ENCODE measurements at regions not wholly inside any gene's neighbourhood (a gene's known extent, or its start where the extent isn't known, plus 50 kb on each side); places are given as distances from the start of the nearest gene placed in this dataset.
"Not testable (repeated sequence)": the region's sequence is repeated elsewhere in the genome, so short reads cannot be mapped to it uniquely, and the experiment has no call there.

GRCh38 chr10:124241510-124241909 is 148.1 kb upstream of the CHST15 start:
- not testable (repeated sequence) for DNase-seq

- no peak for DNase-seq
Observed at GRCh38 chr10:124240839-124241291, 147.5 kb upstream of the CHST15 start.

DNA sequence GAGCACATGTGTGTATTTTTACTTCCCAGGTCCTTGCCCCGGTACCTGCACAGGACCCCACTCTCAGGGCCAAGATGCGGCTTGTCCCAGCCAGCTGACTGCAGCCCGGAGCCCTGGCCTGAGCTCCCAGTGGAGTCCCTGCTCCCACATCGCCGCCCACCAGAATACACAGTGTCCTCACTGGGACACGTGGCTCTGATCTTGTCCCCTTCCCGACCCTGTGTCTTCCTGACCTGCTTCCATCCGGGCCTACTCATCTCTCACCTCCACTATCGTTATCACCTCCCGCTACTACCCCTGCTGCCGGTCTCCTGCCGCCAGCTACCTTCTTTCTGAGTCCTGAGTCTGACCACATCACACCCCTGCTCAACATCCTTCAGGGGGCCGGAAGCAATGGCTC is 146.3 kb upstream of the CHST15 start:
- no peak for DNase-seq

- no peak for DNase-seq
Observed at GRCh38 chr10:124239134-124239533, 145.7 kb upstream of the CHST15 start.

GRCh38 chr10:124238367-124238766 is 145.0 kb upstream of the CHST15 start:
- no peak for DNase-seq

DNA sequence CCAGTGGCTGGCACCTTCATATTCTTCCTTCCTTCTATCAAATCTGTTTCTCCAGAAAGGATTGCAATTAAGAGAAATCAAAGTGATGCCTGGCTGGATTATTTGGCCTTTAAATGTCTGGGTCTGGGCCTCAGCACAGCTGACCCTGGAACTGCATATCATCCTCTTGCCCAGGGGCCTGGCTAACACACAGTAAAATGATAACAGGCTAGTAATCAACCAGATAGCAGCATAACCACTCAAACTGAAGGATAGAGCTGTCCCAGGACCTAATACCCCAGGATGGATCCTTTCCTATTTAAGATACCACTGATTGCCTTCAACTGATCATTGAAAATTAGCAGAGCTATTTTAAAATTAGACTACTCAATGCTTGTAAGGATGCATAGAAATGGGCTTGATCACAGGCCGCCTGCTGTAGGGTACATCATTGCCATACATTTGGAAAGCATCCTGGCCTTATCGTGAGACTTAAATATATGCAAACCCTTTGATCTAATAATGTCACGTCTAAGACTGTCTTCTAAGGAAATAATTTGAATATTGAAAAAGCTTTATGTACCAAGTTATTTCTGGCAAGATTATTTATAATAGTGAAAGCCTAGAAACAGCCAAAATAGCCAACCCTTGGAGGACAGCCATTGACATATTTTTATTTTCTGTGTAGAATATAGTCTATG is 144.0 kb upstream of the CHST15 start:
- no peak for DNase-seq

DNA sequence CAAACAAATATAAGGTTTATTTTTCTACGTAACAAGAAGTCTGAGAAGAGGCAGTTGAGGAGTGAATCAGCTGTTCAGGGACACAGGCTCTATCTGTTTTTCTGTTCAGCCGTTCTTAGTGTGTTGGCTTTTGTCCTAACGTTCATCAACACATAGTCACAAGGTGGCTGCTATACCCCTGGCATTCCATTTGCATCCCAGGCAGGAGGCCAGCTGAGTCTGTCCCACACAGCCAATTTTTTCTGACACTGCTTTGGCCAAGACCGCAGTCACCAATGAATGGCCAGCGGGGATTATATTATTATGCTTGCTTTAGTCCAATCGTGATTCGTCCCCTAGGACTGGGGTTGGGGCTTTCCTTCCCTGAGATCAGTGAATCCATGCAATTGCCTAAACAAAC is 143.4 kb upstream of the CHST15 start:
- DNase-seq: no peak

DNA sequence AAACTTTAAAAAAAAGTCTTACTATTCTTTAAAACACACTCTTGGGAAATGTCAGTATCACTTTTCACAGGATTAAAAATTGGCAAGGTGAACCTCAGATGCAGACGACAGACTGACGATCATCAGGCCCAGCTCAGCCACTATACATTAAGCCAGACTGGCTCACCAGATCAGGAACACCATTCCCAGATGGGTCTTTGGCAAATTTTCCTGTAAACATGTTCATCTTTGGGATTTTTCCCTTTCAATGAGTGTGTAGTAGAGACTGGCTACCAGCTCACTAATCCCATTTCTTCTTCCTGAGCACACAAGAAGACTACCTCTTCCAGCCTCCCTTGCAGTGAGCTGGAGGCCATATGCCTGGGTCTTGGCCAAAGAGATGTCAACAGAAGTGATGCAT is 142.7 kb upstream of the CHST15 start:
- no peak for DNase-seq

- DNase-seq: no peak
Observed at GRCh38 chr10:124235232-124235631, 141.8 kb upstream of the CHST15 start.

DNA sequence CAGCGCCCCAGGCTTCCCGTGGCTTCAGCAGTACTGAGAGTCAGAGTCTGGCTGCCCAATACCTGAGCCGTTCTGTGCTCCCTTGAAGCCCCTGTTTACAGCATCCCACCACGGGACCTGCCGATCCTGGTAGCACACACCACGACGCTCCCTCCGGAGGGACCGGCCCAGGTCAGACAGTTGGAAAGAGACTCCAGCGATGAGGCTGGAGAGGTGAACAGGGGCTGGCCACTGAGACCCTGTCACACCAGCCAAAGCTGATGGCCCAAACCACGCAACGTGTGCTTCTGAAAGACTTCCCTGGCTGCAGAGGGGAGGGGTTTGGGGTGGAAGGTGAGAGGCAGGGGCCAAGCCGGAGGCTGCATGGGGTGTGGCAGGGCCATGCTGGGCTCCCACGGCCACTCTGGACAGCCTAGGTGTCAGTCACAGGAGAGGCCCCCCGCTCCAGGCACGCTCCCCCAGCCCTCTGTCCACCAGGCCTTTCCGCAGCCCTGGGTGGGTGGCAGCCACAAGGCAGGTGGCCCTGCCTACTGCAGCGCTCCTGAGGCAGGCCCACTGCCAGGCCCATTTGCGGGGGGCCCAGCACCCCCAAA is 140.2 kb upstream of the CHST15 start:
- no peak for DNase-seq

GRCh38 chr10:124232686-124233545 is 139.5 kb upstream of the CHST15 start:
- no peak for DNase-seq

DNA sequence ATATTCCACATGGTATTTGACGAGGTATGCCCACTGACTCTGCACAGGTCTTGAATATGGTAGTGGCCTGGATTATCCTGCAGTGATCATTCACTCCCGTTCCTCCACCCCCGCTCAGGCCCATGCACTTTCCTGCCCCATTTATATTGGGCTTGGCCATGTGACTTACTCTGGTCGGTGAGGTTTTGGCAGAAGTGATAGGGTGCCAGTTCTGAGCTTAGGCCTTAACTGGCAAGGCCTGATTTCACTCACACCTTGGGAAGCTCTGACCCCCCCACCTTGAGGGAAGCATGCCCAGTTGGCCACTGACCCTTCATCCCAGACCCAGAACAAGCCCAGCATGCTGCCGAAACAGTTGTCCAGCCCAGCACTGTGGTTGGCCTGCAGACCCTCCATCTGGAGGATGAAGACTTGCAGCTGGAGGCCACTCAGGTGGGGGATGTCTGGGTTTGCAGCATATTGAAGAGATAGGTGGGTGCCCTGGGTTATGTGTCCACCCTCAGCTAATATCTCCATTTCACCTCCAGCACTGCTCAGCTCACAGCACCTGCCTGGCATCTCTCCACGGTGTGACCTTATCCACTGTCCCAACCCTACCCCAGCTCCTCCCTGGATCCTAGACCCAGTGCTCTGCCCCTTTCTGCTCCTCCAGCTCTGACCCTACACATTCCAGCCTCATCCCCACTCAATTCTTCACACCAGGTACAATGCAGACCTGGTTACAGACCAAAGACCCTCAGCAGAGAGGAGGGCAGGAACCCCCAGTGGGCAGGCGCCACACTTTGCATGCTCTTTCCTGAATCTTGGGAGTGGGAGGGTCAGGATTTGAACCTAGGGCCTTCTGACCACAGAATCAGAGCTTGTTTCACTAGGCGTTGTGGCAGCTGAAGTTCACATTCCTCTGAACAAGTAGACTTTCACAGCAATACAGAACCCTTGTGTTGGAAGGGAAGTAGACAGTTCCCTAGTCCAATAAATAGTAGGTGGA is 138.1 kb upstream of the CHST15 start:
- DNase-seq: no peak

- no peak for DNase-seq
Observed at GRCh38 chr10:124230635-124231167, 137.3 kb upstream of the CHST15 start.

DNA sequence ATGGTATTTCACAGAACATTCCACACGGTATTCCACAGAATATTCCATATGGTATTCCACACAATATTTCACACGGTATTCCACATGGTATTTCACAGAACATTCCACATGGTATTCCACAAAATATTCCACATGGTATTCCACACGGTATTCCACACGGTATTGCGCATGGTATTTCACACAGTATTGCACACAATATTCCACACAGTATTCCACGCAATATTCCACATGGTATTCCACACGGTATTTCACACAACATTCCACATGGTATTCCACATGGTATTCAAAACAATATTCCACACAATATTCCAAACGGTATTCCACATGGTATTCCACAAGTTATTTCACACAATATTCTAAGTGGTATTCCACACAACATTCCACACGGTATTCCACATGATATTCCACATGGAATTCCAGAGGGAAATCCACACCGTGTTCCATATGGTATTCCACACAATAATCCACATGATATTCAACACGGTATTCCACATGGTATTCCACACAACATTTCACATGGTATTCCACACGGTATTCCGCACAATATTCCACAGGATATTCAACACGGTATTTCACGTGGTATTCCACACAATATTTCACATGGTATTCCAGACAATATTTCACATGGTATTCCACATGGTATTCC is 136.7 kb upstream of the CHST15 start:
- no peak for DNase-seq

DNA sequence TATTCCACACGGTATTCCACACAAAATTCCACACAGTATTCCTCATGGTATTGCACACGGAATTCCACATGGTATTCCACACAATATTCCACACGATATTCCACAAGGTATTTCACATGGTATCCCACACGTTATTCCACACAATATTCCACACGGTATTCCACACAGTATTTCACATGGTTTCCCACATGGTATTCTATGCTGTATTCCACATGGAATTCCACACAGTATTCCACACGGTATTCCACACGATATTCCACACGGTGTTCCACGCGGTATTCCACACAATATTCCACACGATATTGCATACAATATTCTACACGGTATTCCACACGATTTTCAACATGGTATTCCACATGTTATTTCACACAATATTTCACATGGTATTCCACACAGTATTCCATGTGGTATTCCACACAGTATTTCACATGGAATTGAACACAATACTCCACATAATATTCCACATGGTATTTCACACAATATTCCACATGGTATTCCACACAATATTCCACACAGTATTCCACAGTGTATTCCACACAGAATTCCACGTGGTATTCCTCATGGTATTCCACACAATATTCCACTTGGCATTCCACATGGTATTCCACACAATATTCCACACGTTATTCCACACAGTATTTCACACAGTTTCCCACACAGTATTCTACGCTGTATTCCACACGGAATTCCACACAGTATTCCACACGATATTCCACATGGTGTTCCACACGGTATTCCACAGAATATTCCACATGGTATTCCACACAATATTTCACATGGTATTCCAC is 136.0 kb upstream of the CHST15 start:
- no peak for DNase-seq

- no peak for DNase-seq
Observed at GRCh38 chr10:124228471-124228870, 135.1 kb upstream of the CHST15 start.

DNA sequence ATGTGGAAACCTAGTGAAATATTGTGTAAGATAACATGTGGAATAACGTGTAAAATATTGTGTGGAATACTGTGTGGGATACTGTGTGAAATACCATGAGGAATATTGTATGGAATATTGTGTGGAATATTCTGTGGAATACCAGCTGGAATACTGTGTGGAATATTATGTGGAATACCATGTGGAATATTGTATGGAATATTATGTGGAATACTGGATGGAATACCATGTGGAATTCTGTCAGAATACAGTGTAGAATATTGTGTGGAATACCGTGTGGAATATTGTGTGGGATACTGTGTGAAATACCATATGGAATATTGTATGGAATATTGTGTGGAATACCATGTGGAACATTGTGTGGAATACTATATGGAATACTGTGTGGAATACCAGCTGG is 134.6 kb upstream of the CHST15 start:
- no peak for DNase-seq

GRCh38 chr10:124227055-124227975 is 133.9 kb upstream of the CHST15 start:
- no peak for DNase-seq

- no peak for DNase-seq
Observed at GRCh38 chr10:124226271-124227054, 133.1 kb upstream of the CHST15 start.
